ENCODE measurements at regions not wholly inside any gene's neighbourhood (a gene's known extent, or its start where the extent isn't known, plus 50 kb on each side); places are given as distances from the start of the nearest gene placed in this dataset.

DNA sequence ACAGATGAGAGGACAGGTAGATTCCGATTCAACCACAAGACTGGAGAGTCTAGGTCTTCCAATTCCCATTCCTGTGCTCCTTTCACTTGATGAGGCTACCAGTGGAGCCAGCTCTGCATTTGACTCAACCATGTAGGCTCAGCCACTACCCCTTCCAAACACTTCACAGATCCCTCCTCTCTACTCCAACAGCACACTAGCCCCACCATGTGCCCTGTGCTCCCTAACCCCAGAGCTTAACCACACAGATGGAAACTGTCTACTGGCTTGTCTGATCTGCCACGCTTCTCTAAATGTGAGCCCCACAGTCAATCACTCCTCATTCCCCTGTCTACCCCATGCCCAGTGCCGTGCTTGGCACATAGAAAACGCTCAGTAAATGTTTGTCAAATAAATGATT is 508.2 kb downstream of the CDK5RAP2 start:
- intact Hi-C loops (cut with DNase I) = no loop called here
- 67% methylated on average over 4 of the region's 4 CpGs for WGBS

DNA sequence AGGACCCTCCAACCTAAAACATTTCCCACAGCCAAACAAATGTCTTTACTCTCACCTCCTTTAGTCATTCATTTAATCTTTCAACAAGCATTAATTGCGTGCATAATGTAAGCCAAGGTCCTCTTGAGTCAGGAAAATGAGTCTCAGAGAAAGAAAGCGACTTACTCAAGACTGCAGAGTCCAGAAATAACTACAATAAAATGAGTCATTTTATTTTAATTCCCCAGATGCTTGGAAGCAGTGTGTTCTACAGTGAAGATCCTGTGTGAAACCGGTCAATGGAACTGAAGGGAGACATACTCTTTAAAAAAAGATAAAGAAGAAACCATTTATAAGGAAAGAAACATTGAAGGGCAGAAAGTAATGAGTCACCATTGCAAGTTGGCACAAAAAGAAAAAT is 513.7 kb downstream of the CDK5RAP2 start:
- H3K9me3 ChIP-seq = no peaks in the 10 kb centered on the region
- no peak overlapping the region for H3K27ac ChIP-seq
- intact Hi-C loops (cut with DNase I) = no loop called here
- no peak for DNase-seq (ENCODE audit: low spot score)
- H3K4me1 ChIP-seq (replicated peaks) = no peaks in the 10 kb centered on the region
- 51% methylated on average over 3 of the region's 3 CpGs for WGBS
- H3K27me3 ChIP-seq (replicated peaks; ENCODE audit: insufficient read depth) = no peaks in the 10 kb centered on the region
- no peak overlapping the region for H3K4me3 ChIP-seq
- TF ChIP-seq, protein P1, sequence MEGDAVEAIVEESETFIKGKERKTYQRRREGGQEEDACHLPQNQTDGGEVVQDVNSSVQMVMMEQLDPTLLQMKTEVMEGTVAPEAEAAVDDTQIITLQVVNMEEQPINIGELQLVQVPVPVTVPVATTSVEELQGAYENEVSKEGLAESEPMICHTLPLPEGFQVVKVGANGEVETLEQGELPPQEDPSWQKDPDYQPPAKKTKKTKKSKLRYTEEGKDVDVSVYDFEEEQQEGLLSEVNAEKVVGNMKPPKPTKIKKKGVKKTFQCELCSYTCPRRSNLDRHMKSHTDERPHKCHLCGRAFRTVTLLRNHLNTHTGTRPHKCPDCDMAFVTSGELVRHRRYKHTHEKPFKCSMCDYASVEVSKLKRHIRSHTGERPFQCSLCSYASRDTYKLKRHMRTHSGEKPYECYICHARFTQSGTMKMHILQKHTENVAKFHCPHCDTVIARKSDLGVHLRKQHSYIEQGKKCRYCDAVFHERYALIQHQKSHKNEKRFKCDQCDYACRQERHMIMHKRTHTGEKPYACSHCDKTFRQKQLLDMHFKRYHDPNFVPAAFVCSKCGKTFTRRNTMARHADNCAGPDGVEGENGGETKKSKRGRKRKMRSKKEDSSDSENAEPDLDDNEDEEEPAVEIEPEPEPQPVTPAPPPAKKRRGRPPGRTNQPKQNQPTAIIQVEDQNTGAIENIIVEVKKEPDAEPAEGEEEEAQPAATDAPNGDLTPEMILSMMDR (IDR thresholded peaks at IDR 0.05) = no peak
- no peak for TF ChIP-seq POLR2AphosphoS5 (IDR thresholded peaks at IDR 0.05)
- TF ChIP-seq POLR2A (IDR thresholded peaks at IDR 0.05) = no peak
- no peaks in the 10 kb centered on the region for H3K36me3 ChIP-seq

More for the DNA sequence above, 508.2 kb downstream of the CDK5RAP2 start:
- Histone ChIP-seq H3K27me3 (replicated peaks; ENCODE audit: insufficient read depth) (no peaks in the 10 kb centered on the region), H3K9me3 (no peaks in the 10 kb centered on the region), H3K27ac (no peak overlapping the region), H3K36me3 (no peaks in the 10 kb centered on the region), H3K4me1 (replicated peaks) (no peaks in the 10 kb centered on the region), H3K4me3 (no peak overlapping the region)
- no peak for DNase-seq (ENCODE audit: low spot score)
- no peak for TF ChIP-seq POLR2A (IDR thresholded peaks at IDR 0.05)
- TF ChIP-seq, protein P1 (IDR thresholded peaks at IDR 0.05) = no peak
- no peak for TF ChIP-seq POLR2AphosphoS5 (IDR thresholded peaks at IDR 0.05)

DNA sequence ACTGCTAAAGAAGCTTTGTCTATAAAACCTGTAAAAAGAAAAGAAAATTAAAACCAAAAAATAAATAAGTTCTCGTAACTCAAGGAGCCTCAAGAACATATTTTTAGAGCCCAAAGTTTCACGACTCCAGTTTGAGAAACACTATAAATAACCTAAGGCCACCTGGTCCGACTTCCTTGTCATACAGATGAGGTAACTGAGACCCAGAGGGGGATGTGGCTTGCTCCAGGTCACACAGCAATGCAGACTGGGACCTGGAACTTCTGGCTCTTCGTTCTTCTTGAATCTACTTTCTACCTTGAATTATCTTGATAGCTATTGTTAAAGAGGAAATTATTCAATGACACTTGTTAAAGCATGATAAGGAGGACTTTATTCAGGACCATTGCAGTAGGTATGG is 514.8 kb downstream of the CDK5RAP2 start:
- Histone ChIP-seq H3K27me3 (replicated peaks; ENCODE audit: insufficient read depth) (no peaks in the 10 kb centered on the region), H3K36me3 (no peaks in the 10 kb centered on the region), H3K27ac (no peak overlapping the region), H3K4me1 (replicated peaks) (no peaks in the 10 kb centered on the region), H3K4me3 (no peak overlapping the region), H3K9me3 (no peaks in the 10 kb centered on the region)
- WGBS = 46% methylated on average over 4 of the region's 4 CpGs
- no peak for DNase-seq (ENCODE audit: low spot score)
- TF ChIP-seq POLR2A (IDR thresholded peaks at IDR 0.05) (no peak), POLR2AphosphoS5 (IDR thresholded peaks at IDR 0.05) (no peak)
- TF ChIP-seq, protein P1 (IDR thresholded peaks at IDR 0.05) = no peak
- intact Hi-C loops (cut with DNase I) = no loop called here

DNA sequence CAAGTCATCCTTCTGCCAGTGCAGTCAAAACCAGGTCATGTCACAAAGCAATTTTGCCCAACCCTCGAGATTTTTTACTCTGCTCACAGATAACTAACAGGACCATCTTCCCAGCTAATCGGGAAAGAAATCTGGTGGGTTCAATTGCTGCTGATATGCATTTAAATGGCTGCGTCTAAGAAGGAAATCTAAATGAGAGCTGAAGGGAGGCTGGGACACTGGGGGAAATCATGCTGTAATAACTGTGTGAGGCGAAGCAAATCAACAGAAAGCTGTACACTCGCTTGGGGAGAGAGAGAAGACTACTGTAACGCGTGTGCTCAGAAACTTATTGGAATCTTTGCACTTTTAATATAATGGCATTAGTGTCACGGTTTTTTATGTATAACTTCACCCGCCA is 535.0 kb downstream of the CDK5RAP2 start:
- TF ChIP-seq, protein P1 (IDR thresholded peaks at IDR 0.05) = no peak
- TF ChIP-seq POLR2A (IDR thresholded peaks at IDR 0.05) (no peak), POLR2AphosphoS5 (IDR thresholded peaks at IDR 0.05) (no peak)
- H3K4me1 ChIP-seq (replicated peaks) = no peaks in the 10 kb centered on the region
- H3K9me3 ChIP-seq = no peaks in the 10 kb centered on the region
- no peaks in the 10 kb centered on the region for H3K27me3 ChIP-seq (replicated peaks; ENCODE audit: insufficient read depth)
- H3K27ac ChIP-seq = no peak overlapping the region
- 82% methylated on average over 9 of the region's 9 CpGs for WGBS
- H3K4me3 ChIP-seq = no peak overlapping the region
- intact Hi-C loops (cut with DNase I) = no loop called here
- no peaks in the 10 kb centered on the region for H3K36me3 ChIP-seq
- no peak for DNase-seq (ENCODE audit: low spot score)

DNA sequence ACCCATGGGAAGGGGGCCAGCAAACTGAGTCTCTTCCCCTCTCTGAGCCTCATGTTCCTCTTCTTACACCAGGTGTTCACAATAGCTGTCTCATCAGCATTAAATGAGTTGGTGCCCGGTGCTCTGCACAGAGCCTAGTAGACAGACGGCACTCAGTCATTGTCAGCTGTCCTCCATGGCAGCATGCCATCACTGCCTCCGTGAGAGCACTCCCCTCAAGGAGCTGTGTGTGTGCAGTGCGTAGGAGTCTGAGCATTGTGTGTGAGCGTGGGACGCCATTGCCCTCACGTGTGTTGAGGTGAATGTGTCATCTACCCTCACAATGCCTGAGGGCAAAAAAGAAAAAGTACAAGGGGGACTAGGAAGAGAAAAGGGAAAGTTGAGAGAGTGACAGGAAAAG is 536.5 kb downstream of the CDK5RAP2 start:
- TF ChIP-seq POLR2AphosphoS5 (IDR thresholded peaks at IDR 0.05) = no peak
- no peak for TF ChIP-seq POLR2A (IDR thresholded peaks at IDR 0.05)
- TF ChIP-seq, protein P1 (IDR thresholded peaks at IDR 0.05) = no peak
- H3K4me1 ChIP-seq (replicated peaks) = no peaks in the 10 kb centered on the region
- DNase-seq (ENCODE audit: low spot score) = peak; percentile 5
- intact Hi-C loops (cut with DNase I) = no loop called here
- no peak overlapping the region for H3K4me3 ChIP-seq
- H3K9me3 ChIP-seq = no peaks in the 10 kb centered on the region
- no peaks in the 10 kb centered on the region for H3K36me3 ChIP-seq
- WGBS = 47% methylated on average over 7 of the region's 7 CpGs
- H3K27ac ChIP-seq = no peak overlapping the region
- H3K27me3 ChIP-seq (replicated peaks; ENCODE audit: insufficient read depth) = no peaks in the 10 kb centered on the region
